RKO (cell line): ENCODE measurements at regions not wholly inside any gene's neighbourhood (a gene's known extent, or its start where the extent isn't known, plus 50 kb on each side); places are given as distances from the start of the nearest gene placed in this dataset.
A peak's percentile ranks its signal among the peaks of the same experiment; 100 is the strongest.

Experiments used
- DNase-seq: peaks from one replicate; pipeline ENCODE4 v3.0.0-alpha.2; 2016; ENCODE audit warnings: low spot score

GRCh38 chr3:59542276-59542675, 492.5 kb upstream of the CFAP20DC start:
- DNase-seq, result no peak

- no peak for DNase-seq
Measured at GRCh38 chr3:59540696-59541095, 490.9 kb upstream of the CFAP20DC start.

GRCh38 chr3:59540241-59540640, 490.4 kb upstream of the CFAP20DC start:
- DNase-seq, result no peak

GRCh38 chr3:59538753-59539432, 489.1 kb upstream of the CFAP20DC start:
- no peak for DNase-seq

- no peak for DNase-seq
Measured at GRCh38 chr3:59535791-59536221, 486.0 kb upstream of the CFAP20DC start.

- DNase-seq, result no peak
Measured at GRCh38 chr3:59531994-59532393, 482.2 kb upstream of the CFAP20DC start.

- no peak for DNase-seq
Measured at GRCh38 chr3:59531066-59531745, 481.4 kb upstream of the CFAP20DC start.

- DNase-seq, result no peak
Measured at GRCh38 chr3:59528251-59528650, 478.4 kb upstream of the CFAP20DC start.

GRCh38 chr3:59527493-59527892, 477.7 kb upstream of the CFAP20DC start:
- DNase-seq, result no peak

- no peak for DNase-seq
Measured at GRCh38 chr3:59526999-59527398, 477.2 kb upstream of the CFAP20DC start.

GRCh38 chr3:59522550-59522949, 472.7 kb upstream of the CFAP20DC start:
- DNase-seq, result no peak

GRCh38 chr3:59519094-59519493, 469.3 kb upstream of the CFAP20DC start:
- no peak for DNase-seq

GRCh38 chr3:59518283-59519055, 468.6 kb upstream of the CFAP20DC start:
- DNase-seq, result no peak

- DNase-seq, result no peak
Measured at GRCh38 chr3:59517388-59517787, 467.6 kb upstream of the CFAP20DC start.

- DNase-seq, result no peak
Measured at GRCh38 chr3:59515966-59516365, 466.1 kb upstream of the CFAP20DC start.

GRCh38 chr3:59514865-59515482, 465.1 kb upstream of the CFAP20DC start:
- DNase-seq, result no peak

- DNase-seq, result no peak
Measured at GRCh38 chr3:59513570-59513969, 463.7 kb upstream of the CFAP20DC start.

- DNase-seq, result no peak
Measured at GRCh38 chr3:59512066-59512465, 462.2 kb upstream of the CFAP20DC start.

GRCh38 chr3:59510576-59510975, 460.8 kb upstream of the CFAP20DC start:
- no peak for DNase-seq

GRCh38 chr3:59508273-59508672, 458.4 kb upstream of the CFAP20DC start:
- no peak for DNase-seq

GRCh38 chr3:59506191-59506590, 456.4 kb upstream of the CFAP20DC start:
- no peak for DNase-seq

GRCh38 chr3:59503441-59503840, 453.6 kb upstream of the CFAP20DC start:
- no peak for DNase-seq

- peak; percentile 79 for DNase-seq
Measured at GRCh38 chr3:59502806-59503205, 453.0 kb upstream of the CFAP20DC start.
